BJ (cell line): ENCODE measurements at regions not wholly inside any gene's neighbourhood (a gene's known extent, or its start where the extent isn't known, plus 50 kb on each side); places are given as distances from the start of the nearest gene placed in this dataset.

ENCODE experiments used
- CTCF ChIA-PET: fragments of 350-600 bp; formaldehyde crosslinking; extraction: SDS; loops from one replicate; lab custom pipeline; 2021; ENCODE audit warnings: antibody characterized with exemption, inconsistent platforms; lab: Yijun Ruan, JAX
- POLR2A ChIA-PET: fragments of 300-600 bp; sonication (Branson Sonifier 250); formaldehyde crosslinking; extraction: SDS; loops from one replicate; lab custom pipeline; 2021; ENCODE audit warnings: antibody characterized with exemption; lab: Charles Lee
- DNase-seq: peaks from one replicate; pipeline ENCODE4 v3.0.0-alpha.2; 2011; ENCODE audit warnings: low read depth
- H3K27me3 ChIP-seq: 2 replicates; pipeline ENCODE4 v1.6.0; 2011; ENCODE audit warnings: low read length; ENCODE audit not compliant: control insufficient read depth, insufficient read depth
- H3K36me3 ChIP-seq: 2 replicates; pipeline ENCODE4 v1.5.1; 2011; ENCODE audit warnings: low read length; ENCODE audit not compliant: control insufficient read depth, insufficient read depth
- H3K4me3 ChIP-seq: 2 replicates; pipeline ENCODE4 v1.5.1; 2011; ENCODE audit warnings: low read depth, mild to moderate bottlenecking, control low read depth, low read length
- TF ChIP-seq, protein P1 (sequence below): IDR thresholded peaks from 2 replicates; pipeline ENCODE4 v1.5.1; 2011; ENCODE audit warnings: low read depth, mild to moderate bottlenecking, control low read depth, inconsistent platforms, low read length, moderate library complexity; ENCODE audit not compliant: insufficient read depth

- no peak for DNase-seq
- no peak overlapping the region for H3K4me3 ChIP-seq
- ChIA-PET POLR2A (no interaction called here), CTCF (no interaction called here)
- TF ChIP-seq, protein P1, sequence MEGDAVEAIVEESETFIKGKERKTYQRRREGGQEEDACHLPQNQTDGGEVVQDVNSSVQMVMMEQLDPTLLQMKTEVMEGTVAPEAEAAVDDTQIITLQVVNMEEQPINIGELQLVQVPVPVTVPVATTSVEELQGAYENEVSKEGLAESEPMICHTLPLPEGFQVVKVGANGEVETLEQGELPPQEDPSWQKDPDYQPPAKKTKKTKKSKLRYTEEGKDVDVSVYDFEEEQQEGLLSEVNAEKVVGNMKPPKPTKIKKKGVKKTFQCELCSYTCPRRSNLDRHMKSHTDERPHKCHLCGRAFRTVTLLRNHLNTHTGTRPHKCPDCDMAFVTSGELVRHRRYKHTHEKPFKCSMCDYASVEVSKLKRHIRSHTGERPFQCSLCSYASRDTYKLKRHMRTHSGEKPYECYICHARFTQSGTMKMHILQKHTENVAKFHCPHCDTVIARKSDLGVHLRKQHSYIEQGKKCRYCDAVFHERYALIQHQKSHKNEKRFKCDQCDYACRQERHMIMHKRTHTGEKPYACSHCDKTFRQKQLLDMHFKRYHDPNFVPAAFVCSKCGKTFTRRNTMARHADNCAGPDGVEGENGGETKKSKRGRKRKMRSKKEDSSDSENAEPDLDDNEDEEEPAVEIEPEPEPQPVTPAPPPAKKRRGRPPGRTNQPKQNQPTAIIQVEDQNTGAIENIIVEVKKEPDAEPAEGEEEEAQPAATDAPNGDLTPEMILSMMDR = no peak
- no peaks in the 10 kb centered on the region for H3K36me3 ChIP-seq
- H3K27me3 ChIP-seq = no peaks in the 10 kb centered on the region
These were observed 879.9 kb downstream of the ARAP2 start for GRCh38 chr4:35364321-35364870.

- CTCF ChIA-PET = no interaction called here
- Histone ChIP-seq H3K36me3 (no peaks in the 10 kb centered on the region), H3K4me3 (no peak overlapping the region), H3K27me3 (no peaks in the 10 kb centered on the region)
- TF ChIP-seq, protein P1 = no peak
- POLR2A ChIA-PET = no interaction called here
- DNase-seq = no peak
These were observed 879.1 kb downstream of the ARAP2 start for GRCh38 chr4:35365186-35365585.

- H3K27me3 ChIP-seq = no peaks in the 10 kb centered on the region
- H3K4me3 ChIP-seq = no peak overlapping the region
- ChIA-PET CTCF (no interaction called here), POLR2A (no interaction called here)
- H3K36me3 ChIP-seq = no peaks in the 10 kb centered on the region
- no peak for DNase-seq
- TF ChIP-seq, protein P1 = no peak
These were observed 844.4 kb downstream of the ARAP2 start for GRCh38 chr4:35399912-35400311.

GRCh38 chr4:35423104-35423503 lies 821.2 kb downstream of the ARAP2 start:
- Histone ChIP-seq H3K4me3 (no peak overlapping the region), H3K27me3 (no peaks in the 10 kb centered on the region), H3K36me3 (no peaks in the 10 kb centered on the region)
- TF ChIP-seq, protein P1 = no peak
- ChIA-PET CTCF (no interaction called here), POLR2A (no interaction called here)
- no peak for DNase-seq

DNA sequence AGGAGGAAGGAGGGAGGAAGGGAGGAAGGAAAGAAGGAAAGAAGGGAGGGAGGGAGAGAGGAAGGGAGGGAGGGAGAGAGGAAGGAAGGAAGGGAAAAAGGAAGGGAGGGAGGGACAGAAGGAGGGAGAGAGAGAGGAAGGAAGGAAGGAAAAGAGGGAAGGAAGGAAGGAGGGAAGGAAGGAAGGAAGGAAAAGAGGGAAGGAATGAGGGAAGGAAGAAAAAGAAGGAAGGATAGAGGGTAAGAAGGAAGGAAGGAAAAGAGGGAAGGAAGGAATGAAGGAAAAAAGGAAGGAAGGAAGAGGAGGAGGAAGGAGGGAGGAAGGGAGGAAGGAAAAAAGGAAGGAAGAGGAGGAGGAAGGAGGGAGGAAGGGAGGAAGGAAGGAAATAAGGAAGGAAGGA lies 796.8 kb downstream of the ARAP2 start:
- DNase-seq = no peak
- Histone ChIP-seq H3K4me3 (no peak overlapping the region), H3K27me3 (no peaks in the 10 kb centered on the region), H3K36me3 (no peaks in the 10 kb centered on the region)
- TF ChIP-seq, protein P1 = no peak
- ChIA-PET CTCF (no interaction called here), POLR2A (no interaction called here)
